PC-3 (cell line): ENCODE measurements at regions not wholly inside any gene's neighbourhood (a gene's known extent, or its start where the extent isn't known, plus 50 kb on each side); places are given as distances from the start of the nearest gene placed in this dataset.

Source experiments
- ATAC-seq: fragments of 200-7000 bp; cut with Tn5 transposase; 2 replicates; pipeline ENCODE4 v1.9.1; 2020; ENCODE audit warnings: mild to moderate bottlenecking, moderate library complexity
- BruUV-seq: library from RNA; stranded (reverse); fragments of 400-500 nt; replicated peaks from 2 replicates; lab custom pipeline; 2021; lab: Mats Ljungman, UMichigan
- CTCF ChIA-PET: fragments of 300-600 bp; sonication (Branson Sonifier 250); formaldehyde crosslinking; loops from one replicate; lab custom pipeline; 2022; ENCODE audit warnings: antibody characterized with exemption; lab: Charles Lee
- POLR2A ChIA-PET: fragments of 300-600 bp; sonication (Branson Sonifier 250); formaldehyde crosslinking; loops from one replicate; lab custom pipeline; 2022; ENCODE audit warnings: antibody characterized with exemption; ENCODE audit not compliant: unreplicated experiment; lab: Charles Lee
- DNase-seq: peaks from one replicate; pipeline ENCODE4 v3.0.0-alpha.2; 2015
- H2AFZ ChIP-seq: fragments of 300-600 bp; sonication (generic); 2 replicates; pipeline ENCODE4 v1.6.0; 2016; ENCODE audit warnings: antibody characterized with exemption, low read length
- H3F3A ChIP-seq: fragments of 300-600 bp; sonication (generic); one replicate; pipeline ENCODE4 v1.6.0; 2017; ENCODE audit warnings: antibody characterized with exemption, low read length, control low read depth, mild to moderate bottlenecking; ENCODE audit not compliant: unreplicated experiment
- H3K27ac ChIP-seq: fragments of 300-600 bp; sonication (generic); 2 replicates; pipeline ENCODE4 v1.5.1; 2016; ENCODE audit warnings: mild to moderate bottlenecking, low read length
- H3K27me3 ChIP-seq: fragments of 300-600 bp; sonication (generic); 2 replicates; pipeline ENCODE4 v1.6.1; 2016; ENCODE audit warnings: low read length, mixed read lengths
- H3K36me3 ChIP-seq: fragments of 300-600 bp; sonication (generic); 2 replicates; pipeline ENCODE4 v1.6.1; 2016; ENCODE audit warnings: low read depth, mixed run types, low read length, mixed read lengths
- H3K4me1 ChIP-seq: fragments of 300-600 bp; sonication (generic); 2 replicates; pipeline ENCODE4 v1.5.1; 2016; ENCODE audit warnings: low read length; ENCODE audit not compliant: insufficient read depth
- H3K4me2 ChIP-seq: fragments of 300-600 bp; sonication (generic); 2 replicates; pipeline ENCODE4 v1.6.0; 2016; ENCODE audit warnings: low read length
- H3K4me3 ChIP-seq: fragments of 300-600 bp; sonication (generic); 2 replicates; pipeline ENCODE4 v1.5.1; 2016; ENCODE audit warnings: mild to moderate bottlenecking, low read length, mixed read lengths
- H3K79me2 ChIP-seq: fragments of 300-600 bp; sonication (generic); 2 replicates; pipeline ENCODE4 v1.6.1; 2017; ENCODE audit warnings: low read length, mixed read lengths
- H3K9ac ChIP-seq: fragments of 300-600 bp; sonication (generic); 2 replicates; pipeline ENCODE4 v1.6.0; 2016; ENCODE audit warnings: mild to moderate bottlenecking, low read length
- H3K9me2 ChIP-seq: fragments of 300-600 bp; sonication (generic); replicated peaks from 2 replicates; pipeline ENCODE4 v1.6.1; 2016; ENCODE audit warnings: mixed run types, low read length, mixed read lengths
- H3K9me3 ChIP-seq: fragments of 300-600 bp; sonication (generic); 2 replicates; pipeline ENCODE4 v1.6.1; 2016; ENCODE audit warnings: low read length, mixed read lengths
- H4K20me1 ChIP-seq: fragments of 300-600 bp; sonication (generic); 2 replicates; pipeline ENCODE4 v1.6.1; 2016; ENCODE audit warnings: low read length, mixed read lengths
- CTCF ChIP-seq: fragments of 300-600 bp; sonication (generic); conservative IDR thresholded peaks from 2 replicates; pipeline ENCODE4 v1.5.1; 2017; ENCODE audit warnings: antibody characterized with exemption, low read depth, mild to moderate bottlenecking, low read length
- EZH2 ChIP-seq: fragments of 300-600 bp; sonication (generic); IDR thresholded peaks from one replicate; pipeline ENCODE4 v1.6.1; 2017; ENCODE audit warnings: antibody characterized with exemption, mild to moderate bottlenecking, low read length; ENCODE audit not compliant: unreplicated experiment
- EZH2phosphoT487 ChIP-seq: fragments of 300-600 bp; sonication (generic); IDR thresholded peaks from 2 replicates; pipeline ENCODE4 v1.6.1; 2018; ENCODE audit warnings: mild to moderate bottlenecking, antibody characterized with exemption, low read length, borderline replicate concordance
- intact Hi-C: fragments of 100-400 bp; cut with micrococcal nuclease; formaldehyde crosslinking; loops from 2 replicates; pipeline ENCODE4 v1.9.0; 2023

GRCh38 chr5:143614831-143615230 is 197.1 kb upstream of the HMHB1 start:
- ATAC-seq (no peak), DNase-seq (no peak)
- H3F3A ChIP-seq = no peaks in the 10 kb centered on the region
- H3K9me2 ChIP-seq = no peaks in the 10 kb centered on the region
- no peak overlapping the region for H3K9ac ChIP-seq
- CTCF ChIA-PET = no interaction called here
- no peaks in the 10 kb centered on the region for H3K79me2 ChIP-seq
- POLR2A ChIA-PET = no interaction called here
- H3K4me3 ChIP-seq = no peak overlapping the region
- H3K4me2 ChIP-seq = no peak overlapping the region
- H3K9me3 ChIP-seq = no peaks in the 10 kb centered on the region
- H3K4me1 ChIP-seq = no peaks in the 10 kb centered on the region
- no peaks in the 10 kb centered on the region for H3K27me3 ChIP-seq
- H2AFZ ChIP-seq = no peak overlapping the region
- TF ChIP-seq EZH2 (no peak), EZH2phosphoT487 (no peak), CTCF (no peak)
- BruUV-seq = no TSS peak
- intact Hi-C loops = no loop called here
- H3K27ac ChIP-seq = no peak overlapping the region
- no peaks in the 10 kb centered on the region for H4K20me1 ChIP-seq
- H3K36me3 ChIP-seq = no peaks in the 10 kb centered on the region

GRCh38 chr5:143613329-143613728 is 198.6 kb upstream of the HMHB1 start:
- H3K27ac ChIP-seq = no peak overlapping the region
- H3K4me2 ChIP-seq = no peak overlapping the region
- BruUV-seq = no TSS peak
- H4K20me1 ChIP-seq = no peaks in the 10 kb centered on the region
- H3K36me3 ChIP-seq = no peaks in the 10 kb centered on the region
- ChIA-PET POLR2A (no interaction called here), CTCF (no interaction called here)
- no peak overlapping the region for H2AFZ ChIP-seq
- H3F3A ChIP-seq = no peaks in the 10 kb centered on the region
- no peak; the same call in 1 of the 2 replicates for ATAC-seq
- H3K4me3 ChIP-seq = no peak overlapping the region
- H3K9me3 ChIP-seq = no peaks in the 10 kb centered on the region
- H3K27me3 ChIP-seq = no peaks in the 10 kb centered on the region
- intact Hi-C loops = no loop called here
- no peak for TF ChIP-seq EZH2
- TF ChIP-seq CTCF = no peak
- no peak for TF ChIP-seq EZH2phosphoT487
- no peaks in the 10 kb centered on the region for H3K79me2 ChIP-seq
- no peak overlapping the region for H3K9ac ChIP-seq
- H3K9me2 ChIP-seq = no peaks in the 10 kb centered on the region
- H3K4me1 ChIP-seq = no peaks in the 10 kb centered on the region
- peak; percentile 4 for DNase-seq

GRCh38 chr5:143610946-143611345 is 201.0 kb upstream of the HMHB1 start:
- TF ChIP-seq EZH2 (no peak), CTCF (no peak), EZH2phosphoT487 (no peak)
- Histone ChIP-seq H3K79me2 (no peaks in the 10 kb centered on the region), H2AFZ (no peak overlapping the region), H3K9me3 (no peaks in the 10 kb centered on the region), H3F3A (no peaks in the 10 kb centered on the region), H3K27me3 (no peaks in the 10 kb centered on the region), H3K36me3 (no peaks in the 10 kb centered on the region), H4K20me1 (no peaks in the 10 kb centered on the region), H3K4me1 (peaks cover 7% of the 10 kb centered on the region; the same call in 1 of the 2 replicates), H3K9me2 (no peaks in the 10 kb centered on the region), H3K4me2 (no peak overlapping the region), H3K27ac (no peak overlapping the region), H3K4me3 (no peak overlapping the region), H3K9ac (no peak overlapping the region)
- intact Hi-C loops = no loop called here
- POLR2A ChIA-PET = no interaction called here
- no TSS peak for BruUV-seq
- DNase-seq = no peak
- ATAC-seq = no peak
- CTCF ChIA-PET = no interaction called here
